LNCAP (cell line): ENCODE measurements at regions not wholly inside any gene's neighbourhood (a gene's known extent, or its start where the extent isn't known, plus 50 kb on each side); places are given as distances from the start of the nearest gene placed in this dataset.
A peak's percentile ranks its signal among the peaks of the same experiment; 100 is the strongest.

Experiments
- CTCF ChIP-seq: fragments of 450-650 bp; IDR thresholded peaks from 2 replicates; pipeline ENCODE4 v1.5.1; 2017; ENCODE audit warnings: mild to moderate bottlenecking

GRCh38 chr3:22156868-22157267 is 405.9 kb upstream of the ZNF385D start:
- no peak for TF ChIP-seq CTCF

GRCh38 chr3:22157848-22158247 is 406.8 kb upstream of the ZNF385D start:
- TF ChIP-seq CTCF = no peak

GRCh38 chr3:22159004-22159695 is 408.1 kb upstream of the ZNF385D start:
- no peak for TF ChIP-seq CTCF

- TF ChIP-seq CTCF = no peak
These were observed 410.3 kb upstream of the ZNF385D start for GRCh38 chr3:22161315-22161714.

GRCh38 chr3:22170370-22170769 is 419.4 kb upstream of the ZNF385D start:
- TF ChIP-seq CTCF = no peak

- TF ChIP-seq CTCF = no peak
These were observed 422.0 kb upstream of the ZNF385D start for GRCh38 chr3:22172964-22173363.

GRCh38 chr3:22175947-22176346 is 424.9 kb upstream of the ZNF385D start:
- 0 out of 2 replicates have a peak, but pooled peaks have one; percentile 15 for TF ChIP-seq CTCF

GRCh38 chr3:22176911-22177310 is 425.9 kb upstream of the ZNF385D start:
- TF ChIP-seq CTCF = no peak
